SK-N-SH treated with all-trans-retinoic acid at 6 μM for 48 hours (cell line): ENCODE measurements at regions not wholly inside any gene's neighbourhood (a gene's known extent, or its start where the extent isn't known, plus 50 kb on each side); places are given as distances from the start of the nearest gene placed in this dataset.

Experiments used
- ARNTL ChIP-seq: fragments of 450-650 bp; formaldehyde crosslinking; IDR thresholded peaks from 2 replicates; pipeline ENCODE4 v1.5.0; 2020; ENCODE audit warnings: low read depth, mild to moderate bottlenecking, moderate library complexity, borderline replicate concordance
- CSDC2 ChIP-seq: fragments of 250-450 bp; sonication (Bioruptor Pico); IDR thresholded peaks from 2 replicates; pipeline ENCODE4 v1.5.0; 2020; ENCODE audit warnings: mild to moderate bottlenecking, moderate library complexity
- RARB ChIP-seq: fragments of 250-450 bp; sonication (Bioruptor Pico); IDR thresholded peaks from 2 replicates; pipeline ENCODE4 v1.8.0; 2021; ENCODE audit warnings: mild to moderate bottlenecking, moderate library complexity

GRCh38 chr15:70509282-70509662, 254.1 kb downstream of the UACA start:
- TF ChIP-seq CSDC2 (CRISPR knock-in tag) = no peak
- TF ChIP-seq RARB (CRISPR knock-in tag) = no peak
- no peak for TF ChIP-seq ARNTL (CRISPR knock-in tag)
